Activated gamma-delta T cell treated with anti-CD3 and anti-CD28 coated beads, Interleukin-2, amount 50 U/mL, for 16 hours (primary cell): ENCODE measurements at regions not wholly inside any gene's neighbourhood (a gene's known extent, or its start where the extent isn't known, plus 50 kb on each side); places are given as distances from the start of the nearest gene placed in this dataset.

Experiments used
- DNase-seq: peaks from one replicate; pipeline ENCODE4 v3.0.0-alpha.2; 2020; ENCODE audit warnings: low read depth

DNA sequence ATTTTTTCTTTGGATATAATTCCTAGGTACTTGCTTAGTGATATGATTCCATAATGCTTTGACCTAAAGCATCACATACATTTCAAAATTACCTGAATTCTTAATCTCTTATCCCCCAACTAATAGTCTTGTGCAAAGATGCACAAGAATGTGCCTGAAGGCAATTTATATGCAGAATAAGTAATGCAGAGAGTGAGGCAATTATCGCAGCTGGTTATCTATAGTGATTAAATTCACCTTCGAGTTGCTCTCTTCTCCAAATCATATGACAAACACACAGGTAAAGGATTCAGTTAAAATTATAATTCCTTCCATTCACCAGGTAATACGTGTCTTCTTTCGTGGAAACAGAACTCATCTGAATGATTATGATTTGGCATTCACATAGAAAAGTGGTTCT lies 717.3 kb downstream of the MRPL39 start:
- DNase-seq, result no peak

GRCh38 chr21:24881506-24881905 lies 725.8 kb downstream of the MRPL39 start:
- no peak for DNase-seq

- no peak for DNase-seq
Measured at GRCh38 chr21:24870633-24871032, 736.6 kb downstream of the MRPL39 start.

- DNase-seq, result no peak
Measured at GRCh38 chr21:24869862-24870261, 737.4 kb downstream of the MRPL39 start.

DNA sequence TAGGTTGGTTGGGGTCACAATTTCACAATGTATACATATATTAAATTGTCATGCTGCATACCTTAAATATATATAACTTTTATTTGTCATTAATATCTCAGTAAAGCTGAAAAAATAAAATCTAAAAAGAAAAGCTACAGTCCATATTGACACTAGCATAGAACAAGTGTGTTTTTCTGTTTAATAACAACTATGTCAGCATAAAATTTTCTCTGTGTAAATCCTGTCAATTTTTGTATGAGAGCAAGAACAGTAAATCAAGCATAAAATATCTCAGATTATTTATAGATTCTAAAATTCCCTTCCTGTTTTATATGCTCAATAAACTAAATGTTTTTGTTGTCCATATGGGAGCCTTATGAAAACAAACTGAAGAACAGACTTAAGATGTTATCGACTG lies 739.2 kb downstream of the MRPL39 start:
- no peak for DNase-seq

DNA sequence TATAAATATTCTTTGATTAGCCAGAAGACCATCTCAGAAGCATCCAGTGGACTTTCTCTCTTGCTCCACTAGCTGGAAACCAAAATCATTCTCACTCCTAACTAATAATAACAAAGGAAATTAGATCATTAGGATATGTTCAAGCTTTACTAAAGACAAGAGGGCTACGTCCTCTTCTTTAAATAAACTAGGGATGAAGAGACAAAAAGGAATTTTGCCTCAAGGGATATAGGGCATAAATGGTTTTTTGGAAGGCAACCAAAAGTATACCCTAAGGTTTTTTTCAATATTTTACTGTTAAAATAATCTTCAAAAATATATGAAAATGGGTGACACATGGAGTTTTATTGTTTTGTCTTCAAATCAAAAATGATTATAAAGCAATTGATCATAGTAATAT lies 745.8 kb downstream of the MRPL39 start:
- DNase-seq, result no peak

GRCh38 chr21:24856326-24856725 lies 751.0 kb downstream of the MRPL39 start:
- no peak for DNase-seq

- no peak for DNase-seq
Measured at GRCh38 chr21:24852610-24853195, 754.6 kb downstream of the MRPL39 start.

DNA sequence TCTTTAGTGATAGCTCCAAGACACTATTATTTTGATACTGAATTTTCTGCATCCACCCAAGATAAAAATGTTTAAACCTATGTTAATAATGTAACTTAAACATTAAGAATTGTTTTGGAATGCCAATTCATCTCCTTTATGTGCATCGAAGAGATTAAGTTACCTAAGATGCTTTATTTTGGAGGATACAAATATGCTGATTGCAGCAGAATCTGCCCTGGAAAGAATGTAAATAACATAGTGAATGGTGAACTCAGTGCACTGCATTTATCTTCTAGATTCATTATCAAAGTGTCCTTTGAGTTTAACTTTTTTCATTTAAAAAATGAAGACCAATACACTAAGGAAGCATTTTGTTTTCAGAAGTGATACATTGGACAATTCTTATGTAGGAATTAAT lies 757.2 kb downstream of the MRPL39 start:
- DNase-seq, result no peak

DNA sequence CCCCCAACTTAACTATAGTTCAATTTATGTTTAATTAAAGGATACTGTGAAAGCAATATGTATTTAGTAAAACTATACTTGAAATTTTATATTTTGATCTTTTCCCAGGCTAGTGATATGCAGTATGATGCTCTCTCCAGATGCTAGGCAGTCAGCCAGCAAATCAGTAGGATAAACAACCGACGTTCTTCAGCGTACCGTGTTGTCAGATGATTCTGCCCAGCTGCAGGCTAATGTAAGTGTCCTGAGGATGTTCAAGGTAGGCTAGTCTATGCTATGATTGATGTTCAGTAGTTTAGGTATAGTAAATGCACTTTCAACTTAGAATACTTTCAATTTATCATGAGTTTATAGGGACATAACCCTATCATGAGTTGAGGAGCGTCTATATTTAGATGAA lies 762.6 kb downstream of the MRPL39 start:
- no peak for DNase-seq

GRCh38 chr21:24840287-24840686 lies 767.0 kb downstream of the MRPL39 start:
- DNase-seq, result no peak

DNA sequence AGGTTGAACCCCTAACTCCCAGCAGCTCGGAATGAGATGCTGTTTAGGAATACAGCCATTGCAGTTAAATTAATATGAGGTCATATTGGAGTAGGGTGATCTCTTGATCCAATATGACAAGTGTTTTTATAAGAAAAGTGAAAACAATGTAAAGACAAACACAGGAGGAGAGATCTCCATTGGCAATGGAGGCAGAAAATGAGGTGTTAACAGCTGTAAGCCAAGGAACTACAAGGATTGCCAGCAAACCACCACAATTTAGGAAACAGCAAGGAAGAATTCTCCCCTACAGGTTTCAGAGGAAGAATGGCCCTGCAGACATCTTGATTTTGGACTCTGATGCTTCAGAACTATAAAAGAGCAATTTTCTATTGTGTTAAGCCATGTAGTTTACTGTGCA lies 774.3 kb downstream of the MRPL39 start:
- DNase-seq, result no peak

DNA sequence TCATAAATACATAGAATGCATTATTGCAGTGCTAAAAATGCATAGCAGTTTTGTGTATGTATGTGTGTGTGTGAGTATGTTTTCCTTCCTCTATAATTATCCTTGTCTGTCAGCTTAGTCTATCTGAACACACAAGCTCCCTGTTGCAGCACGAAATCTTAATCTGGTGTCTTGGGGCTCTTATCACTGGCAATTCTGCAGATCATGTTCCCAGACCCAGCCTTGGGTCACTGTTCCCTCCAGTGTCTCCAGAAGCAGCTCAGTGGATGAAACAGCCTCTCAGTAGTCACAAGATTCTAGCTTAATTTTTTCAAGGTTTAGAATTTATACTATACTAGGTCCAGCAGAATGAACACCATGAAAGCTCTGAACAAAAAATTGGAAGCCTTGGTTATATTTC lies 777.9 kb downstream of the MRPL39 start:
- no peak for DNase-seq

GRCh38 chr21:24826822-24827221 lies 780.5 kb downstream of the MRPL39 start:
- no peak for DNase-seq

GRCh38 chr21:24825348-24825747 lies 781.9 kb downstream of the MRPL39 start:
- no peak for DNase-seq

DNA sequence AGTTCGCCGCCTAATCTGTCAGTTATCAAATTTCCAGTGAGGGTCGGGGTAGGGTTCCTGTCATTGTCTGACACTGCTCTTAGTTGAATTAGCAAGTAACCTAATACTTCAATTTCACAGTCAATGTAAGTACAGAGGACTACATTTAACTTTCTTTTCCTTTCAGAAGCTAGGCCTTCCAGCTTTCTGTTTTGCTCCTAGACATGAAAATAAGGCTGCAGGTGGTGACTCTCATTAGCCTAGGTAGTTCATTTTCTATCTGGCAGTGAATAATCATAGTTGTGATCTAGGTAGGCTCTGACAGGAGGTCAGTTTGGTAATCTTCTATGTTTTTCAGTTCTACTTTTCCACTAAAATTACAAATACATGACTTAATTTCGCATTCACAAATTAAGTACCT lies 783.1 kb downstream of the MRPL39 start:
- no peak for DNase-seq

GRCh38 chr21:24823247-24823646 lies 784.0 kb downstream of the MRPL39 start:
- DNase-seq, result no peak

- DNase-seq, result no peak
Measured at GRCh38 chr21:24785033-24785432, 822.2 kb downstream of the MRPL39 start.

DNA sequence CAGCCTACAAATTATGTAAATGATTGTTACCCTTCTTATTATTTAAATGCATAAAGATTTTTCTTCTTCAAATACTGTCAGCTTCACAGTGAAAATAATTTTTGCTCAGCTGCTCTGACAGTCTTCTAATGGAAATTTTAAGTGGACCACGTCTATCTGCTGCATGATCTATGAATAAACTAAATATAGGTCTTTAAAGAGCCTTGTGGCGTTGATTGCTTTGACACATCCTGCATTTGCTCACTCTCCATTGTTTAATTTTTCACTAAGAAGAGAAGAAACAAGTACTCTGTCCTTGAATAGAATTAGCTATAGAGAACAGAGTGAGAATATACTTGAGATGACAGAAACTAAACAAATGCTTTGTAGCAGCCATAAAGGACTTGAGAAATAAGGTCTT lies 826.1 kb downstream of the MRPL39 start:
- DNase-seq, result no peak

- no peak for DNase-seq
Measured at GRCh38 chr21:24759348-24760075, 847.8 kb downstream of the MRPL39 start.

DNA sequence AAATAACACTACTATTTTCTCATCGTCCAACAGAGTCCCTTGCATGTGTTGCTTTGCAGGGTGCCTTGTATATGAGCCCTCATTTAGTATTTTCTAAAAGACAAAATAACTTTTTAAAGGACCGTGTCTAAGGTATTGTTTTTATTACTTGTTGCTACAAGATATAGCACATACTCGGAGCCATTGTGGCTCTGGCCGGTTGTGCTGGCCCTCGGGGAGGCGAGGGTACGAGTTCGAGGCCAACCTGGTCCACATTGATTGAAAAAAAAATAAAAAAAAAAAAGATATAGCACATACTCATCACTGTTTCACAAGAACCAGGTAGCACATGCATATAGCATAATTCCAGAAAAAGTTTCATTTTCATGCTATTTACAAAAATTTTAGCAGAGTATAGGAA lies 869.2 kb downstream of the MRPL39 start:
- no peak for DNase-seq

- DNase-seq, result no peak
Measured at GRCh38 chr21:24737296-24737850, 869.9 kb downstream of the MRPL39 start.

GRCh38 chr21:24730661-24731060 lies 876.6 kb downstream of the MRPL39 start:
- no peak for DNase-seq

GRCh38 chr21:24729568-24729967 lies 877.7 kb downstream of the MRPL39 start:
- DNase-seq, result no peak
